HepG2 (cell line): ENCODE measurements at regions not wholly inside any gene's neighbourhood (a gene's known extent, or its start where the extent isn't known, plus 50 kb on each side); places are given as distances from the start of the nearest gene placed in this dataset.

Experiments
- E2F2 ChIP-seq: sonication (generic); formaldehyde crosslinking; IDR thresholded peaks from 2 replicates; pipeline ENCODE4 v1.4.0; 2020; ENCODE audit warnings: missing genetic modification reagents, borderline replicate concordance
- ELF4 ChIP-seq: sonication (generic); formaldehyde crosslinking; IDR thresholded peaks from 2 replicates; pipeline ENCODE4 v1.5.0; 2020; ENCODE audit warnings: missing genetic modification reagents, mild to moderate bottlenecking, moderate library complexity, borderline replicate concordance
- EP300 ChIP-seq, 3 experiments: sonication (generic) in 1 of 3; formaldehyde crosslinking in 1 of 3; IDR thresholded peaks; 2 replicates each; pipeline versions ENCODE4 v1.5.1 to v1.6.1; 2011 to 2020; ENCODE audit warnings: low read depth in 2 of 3, low read length in 2 of 3, borderline replicate concordance in 1 of 3, improper control_type of control experiment in 1 of 3, mild to moderate bottlenecking in 1 of 3, missing genetic modification reagents in 1 of 3, moderate library complexity in 1 of 3
- IKZF5 ChIP-seq: IDR thresholded peaks from 2 replicates; pipeline ENCODE4 v1.6.1; 2018; ENCODE audit warnings: missing genetic modification reagents, mild to moderate bottlenecking, missing compliant biosample characterization
- JARID2 ChIP-seq: sonication (generic); formaldehyde crosslinking; IDR thresholded peaks from 2 replicates; pipeline ENCODE4 v1.8.1; 2023; ENCODE audit warnings: missing genetic modification reagents, inconsistent platforms; ENCODE audit not compliant: insufficient replicate concordance
- KDM1A ChIP-seq: IDR thresholded peaks from 2 replicates; pipeline ENCODE4 v1.6.1; 2016; ENCODE audit warnings: missing compliant biosample characterization
- MXD4 ChIP-seq: IDR thresholded peaks from 2 replicates; pipeline ENCODE4 v1.6.1; 2016; ENCODE audit warnings: mild to moderate bottlenecking, missing biosample characterization, missing genetic modification reagents
- MZF1 ChIP-seq: sonication (generic); formaldehyde crosslinking; IDR thresholded peaks from 2 replicates; pipeline ENCODE4 v1.8.1; 2023; ENCODE audit warnings: mild to moderate bottlenecking, missing genetic modification reagents, borderline replicate concordance
- NFAT5 ChIP-seq: sonication (generic); formaldehyde crosslinking; IDR thresholded peaks from 2 replicates; pipeline ENCODE4 v1.4.0; 2020; ENCODE audit warnings: missing genetic modification reagents
- PHF5A ChIP-seq: IDR thresholded peaks from one replicate; pipeline ENCODE4 v1.6.1; 2018; ENCODE audit warnings: low read depth, missing genetic modification reagents; ENCODE audit not compliant: unreplicated experiment
- SAFB2 ChIP-seq: sonication (generic); formaldehyde crosslinking; IDR thresholded peaks from 2 replicates; pipeline ENCODE4 v1.5.1; 2020; ENCODE audit warnings: missing genetic modification reagents, low read depth, mild to moderate bottlenecking, borderline replicate concordance
- SRSF4 ChIP-seq: fragments of 200-400 bp; formaldehyde crosslinking; IDR thresholded peaks from one replicate; pipeline ENCODE4 v1.6.1; 2018; ENCODE audit warnings: mild to moderate bottlenecking, low read depth, low read length, moderate library complexity; ENCODE audit not compliant: poor library complexity, severe bottlenecking
- TSC22D2 ChIP-seq: sonication (generic); formaldehyde crosslinking; IDR thresholded peaks from 2 replicates; pipeline ENCODE4 v1.5.1; 2020; ENCODE audit warnings: missing genetic modification reagents, mild to moderate bottlenecking, borderline replicate concordance
- UBTF ChIP-seq: sonication (generic); formaldehyde crosslinking; IDR thresholded peaks from 2 replicates; pipeline ENCODE4 v1.4.0; 2020; ENCODE audit warnings: mild to moderate bottlenecking, missing genetic modification reagents
- ZKSCAN8 ChIP-seq: IDR thresholded peaks from 2 replicates; pipeline ENCODE4 v1.6.1; 2016; ENCODE audit warnings: borderline replicate concordance, missing genetic modification reagents, missing compliant biosample characterization
- ZNF275 ChIP-seq: sonication (generic); formaldehyde crosslinking; IDR thresholded peaks from 2 replicates; pipeline ENCODE4 v1.8.0; 2022; ENCODE audit warnings: missing genetic modification reagents, mild to moderate bottlenecking, inconsistent platforms, borderline replicate concordance

- TF ChIP-seq ELF4 (CRISPR knock-in tag) (no peak), NFAT5 (CRISPR knock-in tag) (no peak), JARID2 (CRISPR knock-in tag) (no peak), MZF1 (no peak), UBTF (CRISPR knock-in tag) (no peak), ZNF275 (CRISPR knock-in tag) (no peak), SAFB2 (CRISPR knock-in tag) (no peak), KDM1A (CRISPR knock-in tag) (0 out of 2 replicates have a peak, but pooled peaks have one; percentile 26), E2F2 (CRISPR knock-in tag) (no peak), ZKSCAN8 (0 out of 2 replicates have a peak, but pooled peaks have one; percentile 53), MXD4 (CRISPR knock-in tag) (no peak), PHF5A (no peak), SRSF4 (no peak), IKZF5 (CRISPR knock-in tag) (no peak), TSC22D2 (CRISPR knock-in tag) (no peak), EP300 (IDR thresholded peaks at IDR 0.05; ENCODE audit: low read depth in 2 of 2, low read length in 2 of 2) (peak in 1 of 2 experiments; percentile 66; a peak in 1 of 4 replicates), EP300 (CRISPR knock-in tag; IDR thresholded peaks at IDR 0.05; ENCODE audit: borderline replicate concordance) (peak; percentile 73; the same call in 1 of the 2 replicates)
Measured at GRCh38 chr3:30292192-30292893, 314.1 kb upstream of the TGFBR2 start (continued).
